OCI-LY1 (cell line): ENCODE measurements at regions not wholly inside any gene's neighbourhood (a gene's known extent, or its start where the extent isn't known, plus 50 kb on each side); places are given as distances from the start of the nearest gene placed in this dataset.

Experiments used
- H2AFZ ChIP-seq: fragments of 200-600 bp; sonication (generic), shearing (Covaris generic); 2 replicates; pipeline ENCODE4 v1.6.0; 2014; ENCODE audit warnings: antibody characterized with exemption, mild to moderate bottlenecking, low read length
- H3F3A ChIP-seq: fragments of 200-600 bp; sonication (generic), shearing (Covaris generic); 2 replicates; pipeline ENCODE4 v1.6.0; 2014; ENCODE audit warnings: mild to moderate bottlenecking, antibody characterized with exemption, low read length, moderate library complexity; ENCODE audit not compliant: insufficient read depth
- H3K27ac ChIP-seq: fragments of 200-600 bp; sonication (generic); 2 replicates; pipeline ENCODE4 v1.5.1; 2014; ENCODE audit warnings: low read length, mixed run types, mild to moderate bottlenecking, low read depth; ENCODE audit not compliant: poor library complexity, severe bottlenecking
- H3K27me3 ChIP-seq: fragments of 200-600 bp; sonication (generic); 2 replicates; pipeline ENCODE4 v1.6.0; 2014; ENCODE audit warnings: antibody characterized with exemption, mild to moderate bottlenecking, low read length, moderate library complexity; ENCODE audit not compliant: insufficient read depth
- H3K36me3 ChIP-seq: fragments of 200-600 bp; sonication (generic); 2 replicates; pipeline ENCODE4 v1.6.1; 2014; ENCODE audit warnings: mild to moderate bottlenecking, antibody characterized with exemption, low read length, moderate library complexity, mixed read lengths; ENCODE audit not compliant: insufficient read depth
- H3K4me1 ChIP-seq: fragments of 200-600 bp; sonication (generic); 2 replicates; pipeline ENCODE4 v1.5.1; 2014; ENCODE audit warnings: mild to moderate bottlenecking, low read length, moderate library complexity; ENCODE audit not compliant: insufficient read depth, severe bottlenecking
- H3K4me2 ChIP-seq: fragments of 200-600 bp; sonication (generic), shearing (Covaris generic); 2 replicates; pipeline ENCODE4 v1.6.1; 2014; ENCODE audit warnings: low read length
- H3K4me3 ChIP-seq: fragments of 200-600 bp; sonication (generic); 2 replicates; pipeline ENCODE4 v1.5.1; 2014; ENCODE audit warnings: low read length, low read depth, mild to moderate bottlenecking, mixed read lengths; ENCODE audit not compliant: poor library complexity, severe bottlenecking
- H3K79me2 ChIP-seq: fragments of 200-600 bp; shearing (Covaris generic); 2 replicates; pipeline ENCODE4 v1.6.1; 2016; ENCODE audit warnings: mixed run types, low read length, mixed read lengths; ENCODE audit not compliant: insufficient read depth
- H3K9ac ChIP-seq: fragments of 200-600 bp; sonication (generic), shearing (Covaris generic); 2 replicates; pipeline ENCODE4 v1.6.1; 2014; ENCODE audit warnings: mild to moderate bottlenecking, low read length, mixed read lengths
- H3K9me2 ChIP-seq: fragments of 200-600 bp; sonication (generic), shearing (Covaris generic); 2 replicates; pipeline ENCODE4 v1.6.1; 2014; ENCODE audit warnings: low read depth, mild to moderate bottlenecking, low read length, mixed read lengths
- H3K9me3 ChIP-seq: fragments of 200-600 bp; shearing (Covaris generic); 2 replicates; pipeline ENCODE4 v1.6.1; 2014; ENCODE audit warnings: low read length, mixed read lengths
- H4K20me1 ChIP-seq: fragments of 200-600 bp; sonication (generic), shearing (Covaris generic); 2 replicates; pipeline ENCODE4 v1.6.0; 2016; ENCODE audit warnings: mild to moderate bottlenecking, low read length; ENCODE audit not compliant: insufficient read depth
- EZH2 ChIP-seq: fragments of 200-600 bp; sonication (generic), shearing (Covaris generic); IDR thresholded peaks from 2 replicates; pipeline ENCODE4 v1.8.0; 2017; ENCODE audit warnings: borderline replicate concordance, mixed run types, mild to moderate bottlenecking, antibody characterized with exemption, low read length, moderate library complexity, mixed read lengths
- TF ChIP-seq, protein P1 (sequence below): fragments of 200-600 bp; sonication (generic), shearing (Covaris generic); IDR thresholded peaks from 2 replicates; pipeline ENCODE4 v1.5.1; 2017; ENCODE audit warnings: mild to moderate bottlenecking, antibody characterized with exemption, low read length, moderate library complexity, mixed read lengths

DNA sequence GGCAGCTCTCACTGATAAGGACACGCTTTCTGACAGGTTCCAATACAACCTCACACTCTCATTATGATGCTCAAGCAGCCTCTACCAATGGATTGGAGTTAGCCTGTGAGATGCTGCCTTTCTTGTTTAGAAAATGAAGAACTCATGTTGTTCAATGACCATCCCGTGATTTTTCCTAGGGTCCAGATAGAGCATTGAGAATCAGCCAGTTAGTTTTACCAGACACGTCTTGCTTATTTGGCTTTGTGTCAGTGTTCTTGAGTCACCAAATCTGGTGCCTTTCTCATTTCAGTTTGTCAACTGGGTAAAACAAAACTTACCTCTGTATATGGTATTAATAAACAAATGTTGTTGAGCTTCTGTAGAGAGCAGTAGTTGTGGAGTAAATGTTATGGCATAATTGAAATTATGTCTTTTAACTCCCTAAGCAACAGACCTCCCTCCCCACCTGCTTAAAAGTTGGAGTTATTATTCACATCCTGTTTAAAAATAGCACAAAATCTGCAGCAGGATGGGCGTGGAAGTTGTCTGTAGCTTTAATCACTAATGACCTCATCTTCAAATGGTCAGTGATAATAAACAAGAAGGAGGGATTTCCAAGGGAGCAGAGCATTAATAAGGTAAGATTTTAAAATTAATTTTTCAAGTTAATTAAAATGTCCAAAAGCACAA, 167.3 kb downstream of the HRH4 start:
- TF ChIP-seq EZH2, result no peak
- TF ChIP-seq, protein P1, sequence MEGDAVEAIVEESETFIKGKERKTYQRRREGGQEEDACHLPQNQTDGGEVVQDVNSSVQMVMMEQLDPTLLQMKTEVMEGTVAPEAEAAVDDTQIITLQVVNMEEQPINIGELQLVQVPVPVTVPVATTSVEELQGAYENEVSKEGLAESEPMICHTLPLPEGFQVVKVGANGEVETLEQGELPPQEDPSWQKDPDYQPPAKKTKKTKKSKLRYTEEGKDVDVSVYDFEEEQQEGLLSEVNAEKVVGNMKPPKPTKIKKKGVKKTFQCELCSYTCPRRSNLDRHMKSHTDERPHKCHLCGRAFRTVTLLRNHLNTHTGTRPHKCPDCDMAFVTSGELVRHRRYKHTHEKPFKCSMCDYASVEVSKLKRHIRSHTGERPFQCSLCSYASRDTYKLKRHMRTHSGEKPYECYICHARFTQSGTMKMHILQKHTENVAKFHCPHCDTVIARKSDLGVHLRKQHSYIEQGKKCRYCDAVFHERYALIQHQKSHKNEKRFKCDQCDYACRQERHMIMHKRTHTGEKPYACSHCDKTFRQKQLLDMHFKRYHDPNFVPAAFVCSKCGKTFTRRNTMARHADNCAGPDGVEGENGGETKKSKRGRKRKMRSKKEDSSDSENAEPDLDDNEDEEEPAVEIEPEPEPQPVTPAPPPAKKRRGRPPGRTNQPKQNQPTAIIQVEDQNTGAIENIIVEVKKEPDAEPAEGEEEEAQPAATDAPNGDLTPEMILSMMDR, result no peak
- H3K9ac ChIP-seq, result no peak overlapping the region
- no peaks in the 10 kb centered on the region for H3F3A ChIP-seq

DNA sequence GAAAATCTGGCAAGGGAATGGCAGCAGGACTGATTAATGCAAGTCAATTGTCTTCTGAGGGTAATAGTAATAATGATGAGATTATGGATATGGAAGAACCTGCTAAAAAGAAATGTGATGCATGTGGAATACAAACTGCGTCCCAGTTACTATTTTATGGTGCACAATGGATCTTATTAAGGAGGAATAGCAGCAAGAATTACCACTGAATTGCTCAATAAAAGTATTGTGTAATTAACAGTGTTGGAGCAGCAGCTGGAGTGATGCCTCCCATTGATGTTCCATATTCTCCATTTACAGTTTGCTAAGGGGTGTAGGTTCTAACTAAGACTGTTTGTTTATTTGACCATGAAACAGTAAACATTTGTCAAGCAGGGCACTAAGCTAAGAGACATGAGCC, 167.9 kb downstream of the HRH4 start:
- Histone ChIP-seq H3K79me2 (no peaks in the 10 kb centered on the region), H4K20me1 (no peaks in the 10 kb centered on the region), H3K4me3 (no peak overlapping the region), H3K9ac (no peak overlapping the region), H3K27ac (no peak overlapping the region), H3K4me2 (no peak overlapping the region), H3K4me1 (no peaks in the 10 kb centered on the region), H3K36me3 (no peaks in the 10 kb centered on the region), H2AFZ (no peak overlapping the region), H3K9me2 (no peaks in the 10 kb centered on the region), H3F3A (no peaks in the 10 kb centered on the region), H3K27me3 (no peaks in the 10 kb centered on the region; the same call in 1 of the 2 replicates), H3K9me3 (no peaks in the 10 kb centered on the region)
- no peak for TF ChIP-seq EZH2
- TF ChIP-seq, protein P1, result no peak

More for the DNA sequence above, 167.3 kb downstream of the HRH4 start:
- H2AFZ ChIP-seq, result no peak overlapping the region
- H4K20me1 ChIP-seq, result no peaks in the 10 kb centered on the region
- H3K9me2 ChIP-seq, result no peaks in the 10 kb centered on the region
- no peak overlapping the region for H3K4me3 ChIP-seq
- no peak overlapping the region for H3K27ac ChIP-seq
- H3K79me2 ChIP-seq, result no peaks in the 10 kb centered on the region
- H3K9me3 ChIP-seq, result no peaks in the 10 kb centered on the region
- no peaks in the 10 kb centered on the region for H3K36me3 ChIP-seq
- H3K27me3 ChIP-seq, result no peaks in the 10 kb centered on the region; the same call in 1 of the 2 replicates
- H3K4me1 ChIP-seq, result no peaks in the 10 kb centered on the region
- H3K4me2 ChIP-seq, result no peak overlapping the region

DNA sequence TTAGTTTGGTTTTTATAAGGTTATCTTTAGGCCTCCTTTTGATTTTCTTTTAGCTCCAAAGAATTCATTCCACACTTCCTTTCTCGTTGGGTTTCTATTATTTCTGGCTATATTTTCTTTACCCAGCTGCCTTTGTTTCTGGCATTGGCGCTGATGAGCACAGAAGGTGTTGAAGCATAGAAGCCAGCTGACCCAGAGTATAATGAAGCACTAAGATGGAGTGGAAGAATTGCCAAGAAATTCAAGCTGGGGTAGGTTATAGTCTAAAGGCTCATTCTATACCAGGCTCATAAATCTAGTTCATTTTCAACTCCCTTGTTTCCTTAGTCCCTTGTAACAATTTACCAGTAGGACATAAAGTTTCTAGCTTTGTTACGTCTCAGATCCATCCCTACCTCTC, 169.5 kb downstream of the HRH4 start:
- H3K4me1 ChIP-seq, result no peaks in the 10 kb centered on the region
- H3K9ac ChIP-seq, result no peak overlapping the region
- H4K20me1 ChIP-seq, result no peaks in the 10 kb centered on the region
- no peaks in the 10 kb centered on the region for H3K79me2 ChIP-seq
- TF ChIP-seq EZH2, result no peak
- TF ChIP-seq, protein P1, result no peak
- H3F3A ChIP-seq, result no peaks in the 10 kb centered on the region
- H2AFZ ChIP-seq, result no peak overlapping the region
- H3K27me3 ChIP-seq, result no peaks in the 10 kb centered on the region; the same call in 1 of the 2 replicates
- no peak overlapping the region for H3K4me2 ChIP-seq
- H3K27ac ChIP-seq, result no peak overlapping the region
- no peaks in the 10 kb centered on the region for H3K36me3 ChIP-seq
- H3K4me3 ChIP-seq, result no peak overlapping the region
- no peaks in the 10 kb centered on the region for H3K9me2 ChIP-seq
- H3K9me3 ChIP-seq, result no peaks in the 10 kb centered on the region
